ENCODE measurements at regions not wholly inside any gene's neighbourhood (a gene's known extent, or its start where the extent isn't known, plus 50 kb on each side); places are given as distances from the start of the nearest gene placed in this dataset.

DNA sequence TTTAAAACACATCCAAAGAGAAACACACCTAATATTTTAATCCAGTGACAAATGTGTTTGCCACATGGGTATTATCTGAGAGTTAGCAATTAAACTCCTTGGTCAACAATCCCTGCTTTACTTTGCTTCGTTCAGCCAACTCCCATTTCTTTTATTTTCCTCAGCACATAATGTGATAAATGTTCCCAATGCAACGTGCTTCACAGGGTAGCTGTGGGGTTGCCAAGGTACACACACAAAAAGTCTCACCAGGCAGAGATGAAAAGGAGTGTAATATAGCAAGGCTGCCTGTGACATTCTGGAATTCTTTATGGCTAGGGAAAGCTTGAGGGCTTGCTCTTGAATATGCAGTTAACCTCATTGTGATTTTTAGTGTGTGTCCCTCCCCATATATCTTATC is 208.0 kb upstream of the DIO2 start:
- no peak for DNase-seq (ENCODE audit: low read depth in 1 of 2, low spot score in 1 of 2)
- Histone ChIP-seq H3K27ac (replicated peaks) (no peak overlapping the region), H3K27me3 (ENCODE audit: insufficient read depth, poor library complexity, severe bottlenecking) (no peaks in the 10 kb centered on the region), H3K4me3 (replicated peaks; ENCODE audit: insufficient read depth, low read length) (no peak overlapping the region)
- TF ChIP-seq, protein P1, sequence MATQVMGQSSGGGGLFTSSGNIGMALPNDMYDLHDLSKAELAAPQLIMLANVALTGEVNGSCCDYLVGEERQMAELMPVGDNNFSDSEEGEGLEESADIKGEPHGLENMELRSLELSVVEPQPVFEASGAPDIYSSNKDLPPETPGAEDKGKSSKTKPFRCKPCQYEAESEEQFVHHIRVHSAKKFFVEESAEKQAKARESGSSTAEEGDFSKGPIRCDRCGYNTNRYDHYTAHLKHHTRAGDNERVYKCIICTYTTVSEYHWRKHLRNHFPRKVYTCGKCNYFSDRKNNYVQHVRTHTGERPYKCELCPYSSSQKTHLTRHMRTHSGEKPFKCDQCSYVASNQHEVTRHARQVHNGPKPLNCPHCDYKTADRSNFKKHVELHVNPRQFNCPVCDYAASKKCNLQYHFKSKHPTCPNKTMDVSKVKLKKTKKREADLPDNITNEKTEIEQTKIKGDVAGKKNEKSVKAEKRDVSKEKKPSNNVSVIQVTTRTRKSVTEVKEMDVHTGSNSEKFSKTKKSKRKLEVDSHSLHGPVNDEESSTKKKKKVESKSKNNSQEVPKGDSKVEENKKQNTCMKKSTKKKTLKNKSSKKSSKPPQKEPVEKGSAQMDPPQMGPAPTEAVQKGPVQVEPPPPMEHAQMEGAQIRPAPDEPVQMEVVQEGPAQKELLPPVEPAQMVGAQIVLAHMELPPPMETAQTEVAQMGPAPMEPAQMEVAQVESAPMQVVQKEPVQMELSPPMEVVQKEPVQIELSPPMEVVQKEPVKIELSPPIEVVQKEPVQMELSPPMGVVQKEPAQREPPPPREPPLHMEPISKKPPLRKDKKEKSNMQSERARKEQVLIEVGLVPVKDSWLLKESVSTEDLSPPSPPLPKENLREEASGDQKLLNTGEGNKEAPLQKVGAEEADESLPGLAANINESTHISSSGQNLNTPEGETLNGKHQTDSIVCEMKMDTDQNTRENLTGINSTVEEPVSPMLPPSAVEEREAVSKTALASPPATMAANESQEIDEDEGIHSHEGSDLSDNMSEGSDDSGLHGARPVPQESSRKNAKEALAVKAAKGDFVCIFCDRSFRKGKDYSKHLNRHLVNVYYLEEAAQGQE (IDR thresholded peaks at IDR 0.05; ENCODE audit: insufficient replicate concordance, low read depth), result no peak
- TF ChIP-seq GABPA (IDR thresholded peaks at IDR 0.05; ENCODE audit: low read depth) (no peak), SPI1 (IDR thresholded peaks at IDR 0.05; ENCODE audit: borderline replicate concordance, low read depth) (no peak), POLR2AphosphoS5 (IDR thresholded peaks at IDR 0.05; ENCODE audit: low read depth) (no peak)
- TF ChIP-seq, protein P2, sequence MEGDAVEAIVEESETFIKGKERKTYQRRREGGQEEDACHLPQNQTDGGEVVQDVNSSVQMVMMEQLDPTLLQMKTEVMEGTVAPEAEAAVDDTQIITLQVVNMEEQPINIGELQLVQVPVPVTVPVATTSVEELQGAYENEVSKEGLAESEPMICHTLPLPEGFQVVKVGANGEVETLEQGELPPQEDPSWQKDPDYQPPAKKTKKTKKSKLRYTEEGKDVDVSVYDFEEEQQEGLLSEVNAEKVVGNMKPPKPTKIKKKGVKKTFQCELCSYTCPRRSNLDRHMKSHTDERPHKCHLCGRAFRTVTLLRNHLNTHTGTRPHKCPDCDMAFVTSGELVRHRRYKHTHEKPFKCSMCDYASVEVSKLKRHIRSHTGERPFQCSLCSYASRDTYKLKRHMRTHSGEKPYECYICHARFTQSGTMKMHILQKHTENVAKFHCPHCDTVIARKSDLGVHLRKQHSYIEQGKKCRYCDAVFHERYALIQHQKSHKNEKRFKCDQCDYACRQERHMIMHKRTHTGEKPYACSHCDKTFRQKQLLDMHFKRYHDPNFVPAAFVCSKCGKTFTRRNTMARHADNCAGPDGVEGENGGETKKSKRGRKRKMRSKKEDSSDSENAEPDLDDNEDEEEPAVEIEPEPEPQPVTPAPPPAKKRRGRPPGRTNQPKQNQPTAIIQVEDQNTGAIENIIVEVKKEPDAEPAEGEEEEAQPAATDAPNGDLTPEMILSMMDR (IDR thresholded peaks at IDR 0.05; ENCODE audit: insufficient read depth, low read length), result no peak

DNA sequence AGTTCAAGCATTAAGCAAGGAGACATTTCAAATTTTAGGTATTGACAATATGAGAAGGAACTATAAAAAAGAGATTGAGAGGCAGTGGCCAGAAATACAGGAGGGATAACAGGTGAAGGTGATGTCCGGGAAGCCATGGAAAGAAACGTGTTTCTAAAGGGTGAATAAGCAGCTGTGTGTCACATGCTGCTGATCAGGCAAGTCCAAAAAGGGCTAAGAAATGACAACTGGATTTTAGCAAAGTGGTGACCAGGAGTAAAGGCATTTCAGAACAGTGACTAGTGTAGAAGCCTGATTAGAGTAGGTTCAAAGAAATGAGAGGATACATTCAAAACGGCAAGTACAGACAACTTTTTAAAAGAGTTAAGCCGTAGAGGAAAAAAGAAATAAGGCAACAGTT is 204.3 kb upstream of the DIO2 start:
- H3K27ac ChIP-seq (replicated peaks), result no peak overlapping the region
- TF ChIP-seq SPI1 (IDR thresholded peaks at IDR 0.05; ENCODE audit: borderline replicate concordance, low read depth), result no peak
- TF ChIP-seq, protein P2 (IDR thresholded peaks at IDR 0.05; ENCODE audit: insufficient read depth, low read length), result no peak
- TF ChIP-seq GABPA (IDR thresholded peaks at IDR 0.05; ENCODE audit: low read depth), result no peak
- TF ChIP-seq, protein P1 (IDR thresholded peaks at IDR 0.05; ENCODE audit: insufficient replicate concordance, low read depth), result no peak
- TF ChIP-seq POLR2AphosphoS5 (IDR thresholded peaks at IDR 0.05; ENCODE audit: low read depth), result no peak

DNA sequence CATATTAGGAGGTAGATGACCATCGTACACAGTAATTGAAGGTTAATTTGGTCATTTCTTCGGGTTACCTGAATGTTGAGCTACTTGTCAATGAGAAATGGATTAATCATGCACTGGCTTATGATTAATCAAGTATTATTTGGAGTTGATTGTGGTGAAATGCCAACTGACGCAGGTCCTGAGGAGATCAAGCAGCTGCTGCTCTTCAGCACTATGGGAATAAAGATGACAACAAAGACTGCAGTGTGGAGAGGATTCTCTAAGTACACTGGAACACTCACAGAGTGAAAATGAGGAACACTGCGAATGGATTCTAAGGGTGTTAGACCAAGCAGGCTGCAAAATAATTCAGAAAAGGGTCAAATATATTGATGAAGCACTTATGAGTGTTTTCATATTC is 202.8 kb upstream of the DIO2 start:
- no peak for DNase-seq (ENCODE audit: low read depth in 1 of 2, low spot score in 1 of 2)
- Histone ChIP-seq H3K27me3 (ENCODE audit: insufficient read depth, poor library complexity, severe bottlenecking) (no peaks in the 10 kb centered on the region), H3K27ac (replicated peaks) (no peak overlapping the region), H3K4me3 (replicated peaks; ENCODE audit: insufficient read depth, low read length) (no peak overlapping the region)
- TF ChIP-seq SPI1 (IDR thresholded peaks at IDR 0.05; ENCODE audit: borderline replicate concordance, low read depth) (no peak), POLR2AphosphoS5 (IDR thresholded peaks at IDR 0.05; ENCODE audit: low read depth) (no peak), GABPA (IDR thresholded peaks at IDR 0.05; ENCODE audit: low read depth) (no peak)

More for the DNA sequence above, 204.3 kb upstream of the DIO2 start:
- DNase-seq (ENCODE audit: low read depth in 1 of 2, low spot score in 1 of 2), result no peak
- no peaks in the 10 kb centered on the region for H3K27me3 ChIP-seq (ENCODE audit: insufficient read depth, poor library complexity, severe bottlenecking)
- H3K4me3 ChIP-seq (replicated peaks; ENCODE audit: insufficient read depth, low read length), result no peak overlapping the region

DNA sequence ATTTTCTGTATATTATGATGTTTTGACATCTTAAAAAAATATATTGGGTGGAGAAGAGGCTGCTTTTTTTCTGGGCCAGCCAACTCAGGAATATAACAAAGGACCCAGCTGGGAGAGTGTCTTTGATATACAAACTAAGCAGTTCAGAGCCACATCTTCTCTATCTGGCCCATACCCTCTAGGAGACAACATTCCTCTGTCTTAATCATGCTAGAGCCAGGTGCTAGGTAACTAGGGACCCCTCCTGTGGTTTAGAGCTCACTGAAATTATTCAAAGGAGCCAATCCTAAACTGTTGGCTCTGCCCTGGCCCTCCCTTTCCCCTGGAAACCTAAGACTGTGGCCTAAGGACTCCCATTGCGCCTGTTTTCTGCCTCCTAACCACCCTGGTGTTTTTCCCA is 193.1 kb upstream of the DIO2 start:
- TF ChIP-seq, protein P2 (IDR thresholded peaks at IDR 0.05; ENCODE audit: insufficient read depth, low read length), result no peak
- TF ChIP-seq, protein P1 (IDR thresholded peaks at IDR 0.05; ENCODE audit: insufficient replicate concordance, low read depth), result no peak
- no peak for TF ChIP-seq POLR2AphosphoS5 (IDR thresholded peaks at IDR 0.05; ENCODE audit: low read depth)
- TF ChIP-seq GABPA (IDR thresholded peaks at IDR 0.05; ENCODE audit: low read depth), result no peak
- TF ChIP-seq SPI1 (IDR thresholded peaks at IDR 0.05; ENCODE audit: borderline replicate concordance, low read depth), result no peak
- H3K27me3 ChIP-seq (ENCODE audit: insufficient read depth, poor library complexity, severe bottlenecking), result no peaks in the 10 kb centered on the region
- no peak for DNase-seq (ENCODE audit: low read depth in 1 of 2, low spot score in 1 of 2)
- H3K27ac ChIP-seq (replicated peaks), result no peak overlapping the region
- H3K4me3 ChIP-seq (replicated peaks; ENCODE audit: insufficient read depth, low read length), result no peak overlapping the region

Data from HL-60 (cell line).